HG03060 (cell line): ENCODE measurements at regions not wholly inside any gene's neighbourhood (a gene's known extent, or its start where the extent isn't known, plus 50 kb on each side); places are given as distances from the start of the nearest gene placed in this dataset.
"Not testable (repeated sequence)": the region's sequence is repeated elsewhere in the genome, so short reads cannot be mapped to it uniquely, and the experiment has no call there.

Experiments used
- ATAC-seq: cut with Tn5 transposase; IDR thresholded peaks from one replicate; pipeline ENCODE4 v1.9.1; 2021; ENCODE audit warnings: low read depth, moderate number of reproducible peaks; ENCODE audit not compliant: unreplicated experiment

- no peak for ATAC-seq
These were observed 474.5 kb upstream of the PODXL start for GRCh38 chr7:132030883-132031282.

GRCh38 chr7:132030086-132030568 is 473.7 kb upstream of the PODXL start:
- ATAC-seq = no peak

DNA sequence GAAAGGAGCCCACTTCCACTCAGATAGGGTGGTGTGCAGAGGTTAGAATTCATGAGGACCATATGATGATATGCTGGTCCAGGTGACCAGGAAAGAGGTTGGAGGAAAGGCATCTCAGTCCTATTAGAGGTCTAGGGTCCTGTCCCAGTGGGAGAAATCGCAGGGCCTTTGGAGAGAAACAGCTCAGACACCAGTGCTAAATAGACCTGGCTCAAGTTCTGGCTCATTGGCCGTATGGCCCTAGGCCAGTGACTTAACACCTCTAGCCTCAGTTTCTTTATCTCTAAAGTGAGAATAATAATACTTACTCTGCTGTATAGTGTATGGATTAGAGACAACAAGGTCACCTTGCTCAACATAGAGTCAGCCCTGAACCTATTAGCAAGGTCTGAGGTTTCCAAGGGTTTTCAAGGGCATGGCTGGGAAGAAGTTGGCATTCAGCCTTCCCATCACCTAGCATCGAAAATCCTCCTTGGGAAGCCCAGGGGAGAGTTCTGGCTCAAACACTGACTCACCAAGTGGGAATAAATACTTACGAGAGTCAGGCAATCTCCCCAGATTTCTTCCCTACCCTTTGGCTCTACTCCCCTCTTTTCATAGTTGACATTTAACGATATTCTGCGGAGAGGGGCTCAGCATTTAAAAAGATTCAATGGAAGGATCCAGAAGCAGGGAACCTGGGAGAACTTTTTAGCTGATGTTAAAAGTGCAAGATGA is 473.1 kb upstream of the PODXL start:
- ATAC-seq = no peak

GRCh38 chr7:132028144-132028920 is 471.9 kb upstream of the PODXL start:
- ATAC-seq = no peak

DNA sequence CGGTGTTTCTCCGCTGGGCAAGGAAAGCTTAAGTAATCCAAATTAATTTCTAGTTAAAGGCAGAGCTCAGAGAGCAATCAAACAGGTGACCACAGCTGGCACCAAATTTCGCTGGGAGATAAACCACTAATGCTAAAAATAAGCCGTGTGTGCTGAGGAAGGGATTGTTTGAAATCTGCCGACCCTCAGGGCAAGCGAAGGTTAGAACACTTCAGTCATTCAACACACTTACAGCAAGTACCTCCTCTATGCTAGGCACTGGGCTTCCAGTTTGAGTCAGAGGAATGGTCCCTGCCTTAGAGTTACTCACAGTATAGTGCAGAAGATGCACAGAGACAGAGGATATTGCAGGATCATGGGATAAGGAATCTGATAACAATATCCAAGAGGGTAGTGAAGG is 467.9 kb upstream of the PODXL start:
- no peak for ATAC-seq

GRCh38 chr7:132023466-132023865 is 467.0 kb upstream of the PODXL start:
- no peak for ATAC-seq

- no peak for ATAC-seq
These were observed 465.8 kb upstream of the PODXL start for GRCh38 chr7:132022188-132022587.

DNA sequence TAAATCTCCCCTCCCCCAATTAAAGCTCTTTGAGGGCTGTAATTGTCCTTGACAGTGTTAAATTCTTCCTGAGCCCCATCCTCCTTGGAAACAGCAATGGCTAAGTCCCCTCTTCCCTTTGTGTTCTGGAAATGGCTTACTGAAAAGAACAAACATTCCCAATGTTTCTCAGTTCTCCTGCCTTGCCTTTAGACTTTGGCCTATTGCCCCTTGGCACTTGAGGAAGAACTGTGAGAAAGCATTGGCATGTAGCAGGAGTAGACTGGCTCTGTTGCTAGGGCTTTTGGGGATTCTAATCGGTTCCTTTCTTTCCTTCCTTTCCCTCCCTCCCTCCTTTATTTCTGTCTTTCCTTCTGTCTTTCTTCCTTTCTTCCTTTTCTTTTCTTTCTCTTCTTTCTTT is 463.3 kb upstream of the PODXL start:
- no peak for ATAC-seq

DNA sequence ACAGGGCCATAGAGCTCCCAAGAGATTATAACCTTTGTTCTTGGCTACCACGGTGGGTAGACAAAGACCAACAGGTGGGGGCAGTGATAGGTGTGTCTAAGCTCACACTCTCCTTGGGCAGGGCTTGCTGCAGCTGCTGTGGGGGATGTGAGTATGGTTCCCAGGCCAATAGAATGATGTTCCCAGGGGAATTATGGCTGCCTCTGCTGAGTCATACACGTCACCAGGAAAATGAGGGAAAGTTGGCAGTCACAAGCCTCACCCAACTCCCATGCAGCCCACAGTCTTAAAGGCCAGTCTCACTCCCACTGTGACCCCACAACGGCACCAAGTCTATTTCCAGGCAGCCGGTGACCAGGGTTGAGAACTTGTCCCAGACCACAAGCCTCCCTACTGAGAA is 453.4 kb upstream of the PODXL start:
- no peak for ATAC-seq

DNA sequence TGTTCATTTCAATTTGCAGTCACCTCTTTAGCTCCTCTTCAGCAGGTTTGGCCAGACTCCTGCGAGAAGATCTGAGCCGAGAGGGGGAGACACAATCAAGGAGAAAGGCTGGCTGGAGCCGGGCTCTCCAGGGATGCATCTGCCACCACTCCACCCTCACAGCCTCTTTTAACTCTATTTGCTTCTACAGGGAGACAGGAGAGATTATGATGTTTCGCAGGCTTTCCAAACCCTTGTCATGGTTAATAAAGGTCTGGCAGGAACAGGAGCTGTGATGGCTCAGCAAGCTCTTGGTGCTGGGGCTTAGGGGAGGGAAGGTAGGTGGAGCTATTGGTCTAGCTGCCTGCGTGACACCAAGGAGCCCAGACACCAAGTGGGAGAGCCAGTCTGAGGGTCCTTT is 448.1 kb upstream of the PODXL start:
- ATAC-seq = no peak

- ATAC-seq = no peak
These were observed 446.0 kb upstream of the PODXL start for GRCh38 chr7:132002343-132002968.

DNA sequence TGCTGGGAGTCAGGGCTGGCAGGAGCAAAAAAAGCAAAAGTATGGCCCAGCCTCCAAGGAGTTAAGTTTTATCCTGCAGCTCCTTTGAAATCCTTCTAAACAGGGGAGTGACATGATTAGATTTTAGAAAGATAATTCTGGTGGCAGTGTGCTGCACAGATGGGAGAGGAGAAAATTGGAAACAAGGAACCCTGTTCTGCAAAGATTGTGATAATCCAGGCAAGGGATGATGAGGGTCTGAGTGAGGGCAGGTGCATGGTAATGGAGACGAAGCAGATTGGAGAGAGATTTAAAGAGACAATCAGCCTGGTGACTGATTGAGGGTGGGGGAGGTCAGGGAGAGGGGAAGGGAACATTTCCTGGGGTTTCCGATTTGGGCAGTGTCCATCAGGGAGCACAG is 444.7 kb upstream of the PODXL start:
- ATAC-seq = no peak

GRCh38 chr7:131999193-131999592 is 442.8 kb upstream of the PODXL start:
- no peak for ATAC-seq

DNA sequence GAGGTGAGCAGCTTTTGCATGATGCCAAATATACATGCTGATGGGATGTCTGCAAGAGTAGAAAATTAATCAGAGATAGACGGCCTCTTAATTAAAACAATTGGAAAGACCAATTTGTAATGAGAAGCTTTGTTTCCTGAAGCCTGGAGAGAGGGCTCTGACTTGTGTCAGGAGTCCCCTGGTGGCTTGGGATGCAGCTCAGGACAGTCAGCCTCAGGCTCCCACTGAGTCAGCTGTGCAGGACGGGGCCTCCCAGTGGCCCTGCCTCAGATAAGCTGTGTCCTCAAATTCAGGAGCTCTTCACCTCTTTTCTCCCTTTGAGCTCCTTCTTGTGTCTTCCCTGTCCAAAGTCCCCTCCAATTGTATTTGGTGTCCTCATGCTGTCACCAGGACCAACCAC is 438.9 kb upstream of the PODXL start:
- no peak for ATAC-seq

- not testable (repeated sequence) for ATAC-seq
These were observed 424.6 kb upstream of the PODXL start for GRCh38 chr7:131981069-131981468.

GRCh38 chr7:131978118-131978517 is 421.7 kb upstream of the PODXL start:
- not testable (repeated sequence) for ATAC-seq

GRCh38 chr7:131976411-131976810 is 420.0 kb upstream of the PODXL start:
- ATAC-seq = no peak

DNA sequence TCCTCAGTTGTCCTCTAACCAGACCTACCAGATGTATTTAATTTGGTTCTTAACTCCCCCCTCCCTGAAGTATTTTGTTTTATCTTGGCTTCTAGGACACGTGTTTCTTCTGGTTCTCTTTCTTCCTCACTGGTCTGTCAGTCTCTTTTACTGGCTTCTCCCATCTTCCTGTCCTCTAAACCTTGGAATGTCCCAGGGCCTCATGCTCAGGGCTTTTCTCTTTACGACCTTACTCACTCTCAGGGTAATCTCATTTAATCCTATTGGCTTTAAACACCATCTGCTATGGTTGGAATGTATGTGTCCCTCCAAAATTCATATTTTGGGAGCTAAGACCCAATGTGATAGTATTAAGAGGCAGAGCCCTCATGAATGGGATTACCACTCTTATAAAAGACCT is 418.2 kb upstream of the PODXL start:
- no peak for ATAC-seq

- no peak for ATAC-seq
These were observed 415.8 kb upstream of the PODXL start for GRCh38 chr7:131972251-131972650.

DNA sequence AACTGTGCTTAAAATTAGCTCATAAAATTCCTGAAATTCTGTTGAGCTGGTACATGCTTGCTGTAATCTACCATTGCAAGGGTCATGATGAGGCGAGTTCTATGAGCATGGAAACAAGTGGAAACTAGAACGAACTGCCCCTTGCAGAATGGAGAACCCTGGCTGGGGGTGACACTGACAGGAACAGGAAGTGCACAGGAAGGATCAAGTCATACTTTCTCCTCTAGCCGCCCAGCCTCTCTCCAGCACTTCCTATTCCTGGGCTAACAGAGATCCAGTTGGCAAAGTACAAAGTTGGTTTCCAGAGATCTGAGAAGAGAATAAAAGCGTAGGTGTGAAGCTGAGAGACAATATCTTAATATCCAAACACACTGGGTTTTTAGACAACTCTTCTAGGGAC is 414.2 kb upstream of the PODXL start:
- no peak for ATAC-seq

- no peak for ATAC-seq
These were observed 413.1 kb upstream of the PODXL start for GRCh38 chr7:131969560-131969959.
